Liver (tissue), 3 donors: ENCODE measurements at regions not wholly inside any gene's neighbourhood (a gene's known extent, or its start where the extent isn't known, plus 50 kb on each side); places are given as distances from the start of the nearest gene placed in this dataset.

ENCODE experiments used
- ATF3 ChIP-seq: IDR thresholded peaks from 2 replicates; pipeline ENCODE4 v1.6.1; 2016; ENCODE audit warnings: antibody characterized with exemption
- CTCF ChIP-seq: fragments of 150-350 bp; IDR thresholded peaks from 2 replicates; pipeline ENCODE4 v1.5.1; 2017; ENCODE audit warnings: improper control_type of control experiment, low read depth, low read length; ENCODE audit not compliant: missing input control
- EGR1 ChIP-seq, 2 donors: IDR thresholded peaks; 2 replicates each; pipeline ENCODE4 v1.6.1; 2016 to 2018; ENCODE audit warnings: antibody characterized with exemption in 2 of 2, low read depth in 2 of 2
- HNF4A ChIP-seq, 2 donors: conservative IDR thresholded peaks; 2 replicates each; pipeline ENCODE4 v1.6.1; 2016; ENCODE audit warnings: antibody characterized with exemption in 2 of 2, mild to moderate bottlenecking in 2 of 2
- JUND ChIP-seq, 2 donors: IDR thresholded peaks; 2 replicates each; pipeline ENCODE4 v1.6.1; 2016; ENCODE audit warnings: antibody characterized with exemption in 2 of 2
- NR2F2 ChIP-seq: IDR thresholded peaks from 2 replicates; pipeline ENCODE4 v1.6.1; 2016; ENCODE audit warnings: antibody characterized with exemption
- RAD21 ChIP-seq, 2 donors: IDR thresholded peaks; 2 replicates each; pipeline ENCODE4 v1.6.1; 2016; ENCODE audit warnings: antibody characterized with exemption in 2 of 2, mild to moderate bottlenecking in 2 of 2
- REST ChIP-seq: IDR thresholded peaks from 2 replicates; pipeline ENCODE4 v1.6.1; 2016; ENCODE audit warnings: antibody characterized with exemption, mild to moderate bottlenecking
- RXRA ChIP-seq, 2 donors: IDR thresholded peaks; 2 replicates each; pipeline ENCODE4 v1.6.1; 2017 to 2018; ENCODE audit warnings: antibody characterized with exemption in 2 of 2, mild to moderate bottlenecking in 1 of 2
- SP1 ChIP-seq: IDR thresholded peaks from 2 replicates; pipeline ENCODE4 v1.6.1; 2018; ENCODE audit warnings: antibody characterized with exemption, mild to moderate bottlenecking
- TAF1 ChIP-seq: conservative IDR thresholded peaks from 2 replicates; pipeline ENCODE4 v1.6.1; 2016; ENCODE audit warnings: antibody characterized with exemption, mild to moderate bottlenecking
- YY1 ChIP-seq: IDR thresholded peaks from 2 replicates; pipeline ENCODE4 v1.6.1; 2016; ENCODE audit warnings: antibody characterized with exemption, mild to moderate bottlenecking
- ZBTB33 ChIP-seq: IDR thresholded peaks from 2 replicates; pipeline ENCODE4 v1.6.1; 2016; ENCODE audit warnings: antibody characterized with exemption
- TF ChIP-seq, protein P1 (sequence below): IDR thresholded peaks from 2 replicates; pipeline ENCODE4 v1.6.1; 2016; ENCODE audit warnings: antibody characterized with exemption
- donor health status: healthy.
- donor health status: healthy.

- no peak for TF ChIP-seq YY1
- no peak for TF ChIP-seq CTCF
- TF ChIP-seq, protein P1, sequence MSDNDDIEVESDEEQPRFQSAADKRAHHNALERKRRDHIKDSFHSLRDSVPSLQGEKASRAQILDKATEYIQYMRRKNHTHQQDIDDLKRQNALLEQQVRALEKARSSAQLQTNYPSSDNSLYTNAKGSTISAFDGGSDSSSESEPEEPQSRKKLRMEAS = no peak
- no peak for TF ChIP-seq TAF1
- no peak for TF ChIP-seq ATF3
- TF ChIP-seq JUND (IDR thresholded peaks at IDR 0.05) = no peak
- TF ChIP-seq REST = no peak
- no peak for TF ChIP-seq RAD21 (IDR thresholded peaks at IDR 0.05)
- TF ChIP-seq NR2F2 = no peak
- no peak for TF ChIP-seq EGR1 (IDR thresholded peaks at IDR 0.05; ENCODE audit: low read depth in 2 of 2)
- TF ChIP-seq ZBTB33 = no peak
- TF ChIP-seq SP1 = no peak
- TF ChIP-seq RXRA (IDR thresholded peaks at IDR 0.05) = no peak
- no peak for TF ChIP-seq HNF4A (conservative IDR thresholded peaks at IDR 0.05)
These were observed 176.0 kb downstream of the OLFM4 start for GRCh38 chr13:53204598-53204997.
